CD4-positive, alpha-beta memory T cell (primary cell): ENCODE measurements at regions not wholly inside any gene's neighbourhood (a gene's known extent, or its start where the extent isn't known, plus 50 kb on each side); places are given as distances from the start of the nearest gene placed in this dataset.

ENCODE experiments used
- CTCF ChIA-PET: fragments of 350-600 bp; sonication (Branson Sonifier 250); formaldehyde crosslinking; loops from one replicate; lab custom pipeline; 2021; ENCODE audit warnings: inconsistent platforms; ENCODE audit not compliant: partially characterized antibody; lab: Charles Lee
- POLR2A ChIA-PET: fragments of 350-600 bp; sonication (Branson Sonifier 250); formaldehyde crosslinking; loops from one replicate; lab custom pipeline; 2021; ENCODE audit not compliant: partially characterized antibody; lab: Charles Lee
- DNase-seq, 5 donors: peaks; one replicate each; pipeline versions ENCODE4 v3.0.0 to v3.0.0-alpha.2; 2020 to 2022; ENCODE audit warnings: mixed read lengths in 1 of 5
- H3K27ac ChIP-seq: one replicate; pipeline ENCODE4 v1.7.0; 2013; ENCODE audit warnings: low read depth, low read length
- H3K27me3 ChIP-seq: 2 replicates; pipeline ENCODE4 v1.7.0; 2013; ENCODE audit warnings: mild to moderate bottlenecking, low read length, moderate library complexity; ENCODE audit not compliant: insufficient read depth
- H3K36me3 ChIP-seq: 2 replicates; pipeline ENCODE4 v1.7.0; 2013; ENCODE audit warnings: mild to moderate bottlenecking, low read length, moderate library complexity; ENCODE audit not compliant: insufficient read depth
- H3K4me1 ChIP-seq: 2 replicates; pipeline ENCODE4 v1.7.0; 2013; ENCODE audit warnings: mild to moderate bottlenecking, low read length, moderate library complexity; ENCODE audit not compliant: insufficient read depth
- H3K4me3 ChIP-seq, 2 donors: one replicate each; pipeline ENCODE4 v1.7.0; 2013; ENCODE audit warnings: low read length in 2 of 2, mild to moderate bottlenecking in 1 of 2
- H3K9me3 ChIP-seq, 2 donors: one replicate each; pipeline ENCODE4 v1.7.0; 2013; ENCODE audit warnings: low read length in 2 of 2, control low read depth in 1 of 2; ENCODE audit not compliant: control insufficient read depth in 1 of 2
- H3K27ac Mint-ChIP-seq, 7 donors: one replicate each; pipeline ENCODE4 v1.8.0; 2020 to 2021; ENCODE audit warnings: mixed read lengths in 7 of 7, mild to moderate bottlenecking in 6 of 7, inconsistent platforms in 3 of 7, moderate library complexity in 3 of 7
- H3K27me3 Mint-ChIP-seq, 2 donors: one replicate each; pipeline ENCODE4 v1.8.0; 2020 to 2021; ENCODE audit warnings: mixed read lengths in 2 of 2
- H3K36me3 Mint-ChIP-seq, 2 donors: one replicate each; pipeline ENCODE4 v1.8.0; 2020 to 2021; ENCODE audit warnings: mixed read lengths in 2 of 2, inconsistent platforms in 1 of 2, mild to moderate bottlenecking in 1 of 2
- H3K4me1 Mint-ChIP-seq, 4 donors: one replicate each; pipeline ENCODE4 v1.8.0; 2020 to 2021; ENCODE audit warnings: mixed read lengths in 4 of 4, mild to moderate bottlenecking in 1 of 4
- H3K4me3 Mint-ChIP-seq, 8 donors: one replicate each; pipeline ENCODE4 v1.8.0; 2020 to 2021; ENCODE audit warnings: mixed read lengths in 8 of 8, mild to moderate bottlenecking in 7 of 8, moderate library complexity in 6 of 8, inconsistent platforms in 3 of 8
- H3K9me3 Mint-ChIP-seq, 8 donors: one replicate each; pipeline ENCODE4 v1.8.0; 2020 to 2021; ENCODE audit warnings: mixed read lengths in 8 of 8, mild to moderate bottlenecking in 5 of 8, inconsistent platforms in 3 of 8, moderate library complexity in 1 of 8
- intact Hi-C: fragments of 100-400 bp; cut with micrococcal nuclease; formaldehyde crosslinking; loops from one replicate; pipeline ENCODE4 v1.15.1; 2023

GRCh38 chr4:183798301-183799253 is 106.5 kb upstream of the STOX2 start:
- Mint-ChIP-seq H3K4me1 (peaks cover 6 to 15% (median 12%) of the 10 kb centered on the region in 4 donors), H3K27me3 (peaks cover 33 to 52% of the 10 kb centered on the region in 2 donors), H3K9me3 (peaks cover 0 to 19% (median 5%) of the 10 kb centered on the region in 8 donors), H3K36me3 (no peaks in the 10 kb centered on the region), H3K27ac (no peak overlapping the region), H3K4me3 (peak overlapping the region; percentile 70 to 85 (median 76))
- POLR2A ChIA-PET = no interaction called here
- intact Hi-C loops = no loop called here
- CTCF ChIA-PET = no interaction called here
- peak in 3 of 5 donors; percentile 9 to 39 (median 14) for DNase-seq
- H3K4me3 ChIP-seq = no peak overlapping the region
- no peaks in the 10 kb centered on the region for H3K36me3 ChIP-seq
- H3K9me3 ChIP-seq = no peaks in the 10 kb centered on the region
- H3K4me1 ChIP-seq = peaks cover 12% of the 10 kb centered on the region
- H3K27me3 ChIP-seq = peaks cover 17% of the 10 kb centered on the region
- H3K27ac ChIP-seq = no peak overlapping the region

GRCh38 chr4:183801457-183802165 is 103.5 kb upstream of the STOX2 start:
- ChIA-PET POLR2A (no interaction called here), CTCF (no interaction called here)
- no peak for DNase-seq
- Mint-ChIP-seq H3K36me3 (no peaks in the 10 kb centered on the region), H3K27ac (no peak overlapping the region), H3K4me1 (peaks cover 6 to 14% (median 11%) of the 10 kb centered on the region in 4 donors), H3K4me3 (no peak overlapping the region), H3K27me3 (peaks cover 26 to 29% of the 10 kb centered on the region in 2 donors), H3K9me3 (peaks cover 0 to 1% (median 0%) of the 10 kb centered on the region in 8 donors)
- Histone ChIP-seq H3K4me3 (no peak overlapping the region), H3K27me3 (peaks cover 4% of the 10 kb centered on the region), H3K27ac (no peak overlapping the region), H3K9me3 (no peaks in the 10 kb centered on the region), H3K36me3 (no peaks in the 10 kb centered on the region), H3K4me1 (peaks cover 12% of the 10 kb centered on the region)
- intact Hi-C loops = no loop called here

- ChIA-PET CTCF (interaction anchor here (0.6 kb wide), 1 partner anchor 1327 kb away, joined by 3 read pairs; no protein-coding TSS in a partner anchor), POLR2A (no interaction called here)
- peaks cover 0 to 2% (median 0%) of the 10 kb centered on the region in 8 donors for H3K9me3 Mint-ChIP-seq
- H3K27me3 Mint-ChIP-seq = peaks cover 11 to 21% of the 10 kb centered on the region in 2 donors
- no peaks in the 10 kb centered on the region for H3K4me1 Mint-ChIP-seq
- intact Hi-C loops = no loop called here
- no peak overlapping the region for H3K27ac ChIP-seq
- H3K4me1 ChIP-seq = no peaks in the 10 kb centered on the region
- no peak overlapping the region for H3K4me3 Mint-ChIP-seq
- H3K9me3 ChIP-seq = no peaks in the 10 kb centered on the region
- H3K36me3 ChIP-seq = no peaks in the 10 kb centered on the region
- DNase-seq = no peak
- no peaks in the 10 kb centered on the region for H3K27me3 ChIP-seq
- no peaks in the 10 kb centered on the region for H3K36me3 Mint-ChIP-seq
- H3K27ac Mint-ChIP-seq = no peak overlapping the region
- no peak overlapping the region for H3K4me3 ChIP-seq
These were observed 98.8 kb upstream of the STOX2 start for GRCh38 chr4:183806341-183806740.

GRCh38 chr4:183807420-183808096 is 97.5 kb upstream of the STOX2 start:
- Histone ChIP-seq H3K27ac (no peak overlapping the region), H3K36me3 (no peaks in the 10 kb centered on the region), H3K27me3 (no peaks in the 10 kb centered on the region), H3K4me1 (no peaks in the 10 kb centered on the region), H3K4me3 (no peak overlapping the region), H3K9me3 (no peaks in the 10 kb centered on the region)
- DNase-seq = no peak
- H3K36me3 Mint-ChIP-seq = no peaks in the 10 kb centered on the region
- H3K9me3 Mint-ChIP-seq = peaks cover 0 to 2% (median 0%) of the 10 kb centered on the region in 8 donors
- peaks cover 7 to 17% of the 10 kb centered on the region in 2 donors for H3K27me3 Mint-ChIP-seq
- H3K27ac Mint-ChIP-seq = no peak overlapping the region
- H3K4me3 Mint-ChIP-seq = no peak overlapping the region
- intact Hi-C loops = no loop called here
- ChIA-PET CTCF (no interaction called here), POLR2A (no interaction called here)
- no peaks in the 10 kb centered on the region for H3K4me1 Mint-ChIP-seq

GRCh38 chr4:183808097-183808456 is 97.0 kb upstream of the STOX2 start:
- Mint-ChIP-seq H3K36me3 (no peaks in the 10 kb centered on the region), H3K4me1 (no peaks in the 10 kb centered on the region), H3K27ac (no peak overlapping the region), H3K4me3 (no peak overlapping the region), H3K27me3 (peaks cover 3 to 13% of the 10 kb centered on the region in 2 donors), H3K9me3 (peaks cover 0 to 2% (median 0%) of the 10 kb centered on the region in 8 donors)
- Histone ChIP-seq H3K27me3 (no peaks in the 10 kb centered on the region), H3K27ac (no peak overlapping the region), H3K36me3 (no peaks in the 10 kb centered on the region), H3K9me3 (no peaks in the 10 kb centered on the region), H3K4me3 (no peak overlapping the region), H3K4me1 (no peaks in the 10 kb centered on the region)
- DNase-seq = no peak
- ChIA-PET CTCF (no interaction called here), POLR2A (no interaction called here)
- intact Hi-C loops = no loop called here

- Mint-ChIP-seq H3K4me3 (no peak overlapping the region), H3K27ac (no peak overlapping the region), H3K4me1 (no peaks in the 10 kb centered on the region), H3K27me3 (peaks cover 7 to 19% of the 10 kb centered on the region in 2 donors), H3K36me3 (no peaks in the 10 kb centered on the region), H3K9me3 (peaks cover 0 to 4% (median 0%) of the 10 kb centered on the region in 8 donors)
- no peak for DNase-seq
- intact Hi-C loops = no loop called here
- Histone ChIP-seq H3K4me1 (no peaks in the 10 kb centered on the region), H3K27ac (no peak overlapping the region), H3K4me3 (no peak overlapping the region), H3K9me3 (no peaks in the 10 kb centered on the region), H3K27me3 (peaks cover 6% of the 10 kb centered on the region), H3K36me3 (no peaks in the 10 kb centered on the region)
- ChIA-PET POLR2A (no interaction called here), CTCF (no interaction called here)
These were observed 92.5 kb upstream of the STOX2 start for GRCh38 chr4:183812567-183812966.

- no peaks in the 10 kb centered on the region for H3K4me1 ChIP-seq
- no peak for DNase-seq
- ChIA-PET CTCF (no interaction called here), POLR2A (no interaction called here)
- Mint-ChIP-seq H3K27me3 (peaks cover 6 to 12% of the 10 kb centered on the region in 2 donors), H3K9me3 (peaks cover 0 to 7% (median 0%) of the 10 kb centered on the region in 8 donors), H3K4me3 (no peak overlapping the region), H3K36me3 (no peaks in the 10 kb centered on the region), H3K27ac (no peak overlapping the region), H3K4me1 (no peaks in the 10 kb centered on the region)
- H3K36me3 ChIP-seq = no peaks in the 10 kb centered on the region
- no peak overlapping the region for H3K27ac ChIP-seq
- no peaks in the 10 kb centered on the region for H3K9me3 ChIP-seq
- H3K4me3 ChIP-seq = no peak overlapping the region
- intact Hi-C loops = no loop called here
- peaks cover 6% of the 10 kb centered on the region for H3K27me3 ChIP-seq
These were observed 90.6 kb upstream of the STOX2 start for GRCh38 chr4:183814461-183814860.
